GM19023 (cell line): ENCODE measurements at regions not wholly inside any gene's neighbourhood (a gene's known extent, or its start where the extent isn't known, plus 50 kb on each side); places are given as distances from the start of the nearest gene placed in this dataset.

ENCODE experiments used
- ATAC-seq: cut with Tn5 transposase; IDR thresholded peaks from one replicate; pipeline ENCODE4 v1.9.1; 2021; ENCODE audit warnings: mild to moderate bottlenecking, moderate library complexity; ENCODE audit not compliant: unreplicated experiment

GRCh38 chr18:5601188-5601624 is 57.4 kb upstream of the EPB41L3 start:
- no peak for ATAC-seq

GRCh38 chr18:5600378-5601071 is 56.7 kb upstream of the EPB41L3 start:
- no peak for ATAC-seq

- no peak for ATAC-seq
Measured at GRCh38 chr18:5596585-5596984, 52.8 kb upstream of the EPB41L3 start.
